Panc1 (cell line): ENCODE measurements at regions not wholly inside any gene's neighbourhood (a gene's known extent, or its start where the extent isn't known, plus 50 kb on each side); places are given as distances from the start of the nearest gene placed in this dataset.

Experiments used
- ATAC-seq: fragments of 200-7000 bp; cut with Tn5 transposase; 2 replicates; pipeline ENCODE4 v1.9.1; 2020; ENCODE audit warnings: mild to moderate bottlenecking, moderate library complexity
- BruUV-seq: library from RNA; stranded (reverse); fragments of 400-500 nt; replicated peaks from 2 replicates; lab custom pipeline; 2021; lab: Mats Ljungman, UMichigan
- CTCF ChIA-PET: fragments of 300-600 bp; sonication (Branson Sonifier 250); formaldehyde crosslinking; loops from one replicate; lab custom pipeline; 2022; ENCODE audit warnings: antibody characterized with exemption; lab: Charles Lee
- POLR2A ChIA-PET: fragments of 300-600 bp; sonication (Branson Sonifier 250); formaldehyde crosslinking; loops from one replicate; lab custom pipeline; 2022; ENCODE audit warnings: antibody characterized with exemption; lab: Charles Lee
- DNase-seq: peaks from one replicate; pipeline ENCODE4 v3.0.0-alpha.2; 2010; ENCODE audit warnings: low read depth, low spot score
- H3K27ac ChIP-seq: 2 replicates; pipeline ENCODE4 v1.5.1; 2011; ENCODE audit warnings: mild to moderate bottlenecking, low read length, inconsistent platforms
- H3K27me3 ChIP-seq: fragments of 200-500 bp; sonication (Bioruptor generic); 2 replicates; pipeline ENCODE4 v1.6.0; 2014; ENCODE audit warnings: low read length, inconsistent platforms; ENCODE audit not compliant: control insufficient read depth, insufficient read depth
- H3K36me3 ChIP-seq: fragments of 200-500 bp; sonication (Bioruptor generic); 2 replicates; pipeline ENCODE4 v1.5.1; 2014; ENCODE audit warnings: inconsistent platforms, mild to moderate bottlenecking, low read length, moderate library complexity; ENCODE audit not compliant: control insufficient read depth, insufficient read depth
- H3K4me1 ChIP-seq: 2 replicates; pipeline ENCODE4 v1.5.1; 2011; ENCODE audit warnings: inconsistent platforms, mild to moderate bottlenecking, low read length, moderate library complexity; ENCODE audit not compliant: control insufficient read depth, insufficient read depth
- H3K4me3 ChIP-seq, 2 experiments: 2 replicates each; pipeline ENCODE4 v1.5.1; 2011 to 2012; ENCODE audit warnings: low read depth in 2 of 2, low read length in 2 of 2, mild to moderate bottlenecking in 2 of 2, inconsistent platforms in 1 of 2, moderate library complexity in 1 of 2
- H3K9me3 ChIP-seq: fragments of 200-500 bp; sonication (Bioruptor generic); 2 replicates; pipeline ENCODE4 v1.5.1; 2014; ENCODE audit warnings: low read depth, mild to moderate bottlenecking, inconsistent platforms, low read length, moderate library complexity; ENCODE audit not compliant: control insufficient read depth, insufficient read depth
- CTCF ChIP-seq: fragments of 450-650 bp; IDR thresholded peaks from 2 replicates; pipeline ENCODE4 v1.5.1; 2017; ENCODE audit warnings: mild to moderate bottlenecking
- POLR2AphosphoS5 ChIP-seq: IDR thresholded peaks from 2 replicates; pipeline ENCODE4 v1.6.1; 2012; ENCODE audit warnings: mild to moderate bottlenecking, low read depth, low read length, moderate library complexity
- REST ChIP-seq, 2 experiments: IDR thresholded peaks; 2 replicates each; pipeline ENCODE4 v1.6.1; 2011 to 2012; ENCODE audit warnings: low read depth in 2 of 2, control low read depth in 1 of 2, low read length in 1 of 2, mild to moderate bottlenecking in 1 of 2, moderate library complexity in 1 of 2; ENCODE audit not compliant: insufficient read depth in 1 of 2
- SIN3A ChIP-seq: IDR thresholded peaks from 2 replicates; pipeline ENCODE4 v1.6.1; 2012; ENCODE audit warnings: low read depth, mild to moderate bottlenecking, low read length, moderate library complexity, borderline replicate concordance; ENCODE audit not compliant: insufficient read depth
- TCF7L2 ChIP-seq: IDR thresholded peaks from 2 replicates; pipeline ENCODE4 v1.6.1; 2011; ENCODE audit warnings: mild to moderate bottlenecking, low read depth, low read length, inconsistent platforms
- in situ Hi-C: cut with HindIII; loops from 2 replicates; pipeline ENCODE4 v1.10.0; 2016; ENCODE audit warnings: low sequenced_read_pairs, low pct_unique_long_range_greater_than_20kb
- intact Hi-C: fragments of 100-400 bp; cut with micrococcal nuclease; formaldehyde crosslinking; loops from one replicate; pipeline ENCODE4 v1.10.0; 2022; ENCODE audit not compliant: unreplicated experiment

GRCh38 chr10:24793648-24794379, 70.1 kb upstream of the ARHGAP21 start:
- no TSS peak for BruUV-seq
- intact Hi-C loops (no loop called here), in situ Hi-C loops (no loop called here)
- no peak for DNase-seq
- ChIA-PET POLR2A (no interaction called here), CTCF (no interaction called here)
- H3K27ac ChIP-seq = no peak overlapping the region
- no peaks in the 10 kb centered on the region for H3K36me3 ChIP-seq
- H3K9me3 ChIP-seq = no peaks in the 10 kb centered on the region
- TF ChIP-seq TCF7L2 = no peak
- no peak for TF ChIP-seq REST (IDR thresholded peaks at IDR 0.05; ENCODE audit: insufficient read depth in 1 of 2, low read depth in 2 of 2, low read length in 1 of 2)
- no peak for TF ChIP-seq CTCF
- no peak for TF ChIP-seq SIN3A
- TF ChIP-seq POLR2AphosphoS5 = no peak
- H3K4me3 ChIP-seq = no peak overlapping the region
- no peaks in the 10 kb centered on the region for H3K27me3 ChIP-seq
- ATAC-seq = no peak
- H3K4me1 ChIP-seq = no peaks in the 10 kb centered on the region

- Histone ChIP-seq H3K4me3 (no peak overlapping the region), H3K27me3 (no peaks in the 10 kb centered on the region), H3K4me1 (no peaks in the 10 kb centered on the region), H3K36me3 (no peaks in the 10 kb centered on the region), H3K9me3 (no peaks in the 10 kb centered on the region), H3K27ac (no peak overlapping the region)
- in situ Hi-C loops (no loop called here), intact Hi-C loops (no loop called here)
- TF ChIP-seq CTCF (no peak), POLR2AphosphoS5 (no peak), REST (IDR thresholded peaks at IDR 0.05; ENCODE audit: insufficient read depth in 1 of 2, low read depth in 2 of 2, low read length in 1 of 2) (no peak)
- ChIA-PET POLR2A (no interaction called here), CTCF (no interaction called here)
- ATAC-seq (no peak), DNase-seq (no peak)
- no TSS peak for BruUV-seq
Observed at GRCh38 chr10:24792638-24793037, 69.0 kb upstream of the ARHGAP21 start.
